Fibroblast of the conjunctiva (primary cell): ENCODE measurements at regions not wholly inside any gene's neighbourhood (a gene's known extent, or its start where the extent isn't known, plus 50 kb on each side); places are given as distances from the start of the nearest gene placed in this dataset.
"Not testable (repeated sequence)": the region's sequence is repeated elsewhere in the genome, so short reads cannot be mapped to it uniquely, and the experiment has no call there.

ENCODE experiments used
- DNase-seq: peaks from one replicate; pipeline ENCODE4 v3.0.0-alpha.2; 2010; ENCODE audit warnings: low read depth

GRCh38 chr3:163812006-163812405 lies 1266.3 kb downstream of the SI start:
- no peak for DNase-seq

GRCh38 chr3:163809540-163809993 lies 1268.7 kb downstream of the SI start:
- DNase-seq, result no peak

GRCh38 chr3:163786416-163786815 lies 1291.9 kb downstream of the SI start:
- no peak for DNase-seq

GRCh38 chr3:163785693-163786092 lies 1292.6 kb downstream of the SI start:
- DNase-seq, result no peak

- DNase-seq, result no peak
Measured at GRCh38 chr3:163779396-163780344, 1298.6 kb downstream of the SI start.

GRCh38 chr3:163776743-163777142 lies 1301.6 kb downstream of the SI start:
- DNase-seq, result no peak

- DNase-seq, result no peak
Measured at GRCh38 chr3:163773136-163773535, 1305.2 kb downstream of the SI start.

GRCh38 chr3:163768048-163768447 lies 1310.2 kb downstream of the SI start:
- no peak for DNase-seq

GRCh38 chr3:163766112-163766511 lies 1312.2 kb downstream of the SI start:
- no peak for DNase-seq

GRCh38 chr3:163753033-163753432 lies 1325.3 kb downstream of the SI start:
- DNase-seq, result no peak

GRCh38 chr3:163745204-163745603 lies 1333.1 kb downstream of the SI start:
- no peak for DNase-seq

GRCh38 chr3:163735394-163735793 lies 1342.9 kb downstream of the SI start:
- DNase-seq, result no peak

GRCh38 chr3:163730684-163731083 lies 1347.6 kb downstream of the SI start:
- no peak for DNase-seq

GRCh38 chr3:163726125-163726524 lies 1352.2 kb downstream of the SI start:
- DNase-seq, result no peak

- no peak for DNase-seq
Measured at GRCh38 chr3:163722405-163722804, 1355.9 kb downstream of the SI start.

- no peak for DNase-seq
Measured at GRCh38 chr3:163721596-163721995, 1356.7 kb downstream of the SI start.

- no peak for DNase-seq
Measured at GRCh38 chr3:163717377-163717776, 1360.9 kb downstream of the SI start.

- no peak for DNase-seq
Measured at GRCh38 chr3:163708428-163708827, 1369.9 kb downstream of the SI start.

GRCh38 chr3:163707659-163708058 lies 1370.6 kb downstream of the SI start:
- no peak for DNase-seq

GRCh38 chr3:163698221-163698620 lies 1380.1 kb downstream of the SI start:
- not testable (repeated sequence) for DNase-seq

- DNase-seq, result no peak
Measured at GRCh38 chr3:163692494-163692893, 1385.8 kb downstream of the SI start.

GRCh38 chr3:163684651-163685050 lies 1393.6 kb downstream of the SI start:
- DNase-seq, result no peak

GRCh38 chr3:163672954-163673353 lies 1405.3 kb downstream of the SI start:
- DNase-seq, result no peak

- no peak for DNase-seq
Measured at GRCh38 chr3:163671201-163671600, 1407.1 kb downstream of the SI start.
